ENCODE measurements at regions not wholly inside any gene's neighbourhood (a gene's known extent, or its start where the extent isn't known, plus 50 kb on each side); places are given as distances from the start of the nearest gene placed in this dataset.
A peak's percentile ranks its signal among the peaks of the same experiment; 100 is the strongest.

GRCh38 chrX:86935988-86936387 is 581.6 kb upstream of the KLHL4 start:
- Histone ChIP-seq H3K9me3 (ENCODE audit: control insufficient read depth, insufficient read depth, low read depth, low read length) (no peaks in the 10 kb centered on the region), H3K4me1 (ENCODE audit: control insufficient read depth, insufficient read depth, low read length) (no peaks in the 10 kb centered on the region), H3K36me3 (ENCODE audit: control insufficient read depth, insufficient read depth, low read length) (no peaks in the 10 kb centered on the region), H3K27me3 (ENCODE audit: control insufficient read depth, insufficient read depth, low read length) (no peaks in the 10 kb centered on the region), H3K4me3 (ENCODE audit: low read depth in 2 of 2, low read length in 2 of 2) (no peak overlapping the region), H3K27ac (ENCODE audit: low read length) (no peak overlapping the region)
- no peak for TF ChIP-seq TCF7L2 (IDR thresholded peaks at IDR 0.05; ENCODE audit: low read depth, low read length)
- in situ Hi-C loops (cut with HindIII; ENCODE audit: low pct_unique_long_range_greater_than_20kb, low sequenced_read_pairs), result no loop called here
- no peak for DNase-seq (ENCODE audit: low read depth, low spot score)
- intact Hi-C loops (cut with micrococcal nuclease; ENCODE audit: unreplicated experiment), result no loop called here
- ATAC-seq, result no peak
- CTCF ChIA-PET, result no interaction called here
- no TSS peak for BruUV-seq (replicated peaks)
- POLR2A ChIA-PET, result no interaction called here

- no peak overlapping the region for H3K27ac ChIP-seq (ENCODE audit: low read length)
- no peaks in the 10 kb centered on the region for H3K4me1 ChIP-seq (ENCODE audit: control insufficient read depth, insufficient read depth, low read length)
- BruUV-seq (replicated peaks), result no TSS peak
- ChIA-PET POLR2A (no interaction called here), CTCF (no interaction called here)
- H3K9me3 ChIP-seq (ENCODE audit: control insufficient read depth, insufficient read depth, low read depth, low read length), result no peaks in the 10 kb centered on the region
- peak; percentile 7 for DNase-seq (ENCODE audit: low read depth, low spot score)
- H3K4me3 ChIP-seq (ENCODE audit: low read depth in 2 of 2, low read length in 2 of 2), result no peak overlapping the region
- intact Hi-C loops (cut with micrococcal nuclease; ENCODE audit: unreplicated experiment) (loop anchor here (10.0 kb wide), 2 partner anchors 348 to 622 kb away; no protein-coding TSS in a partner anchor), in situ Hi-C loops (cut with HindIII; ENCODE audit: low pct_unique_long_range_greater_than_20kb, low sequenced_read_pairs) (no loop called here)
- TF ChIP-seq, protein P1, sequence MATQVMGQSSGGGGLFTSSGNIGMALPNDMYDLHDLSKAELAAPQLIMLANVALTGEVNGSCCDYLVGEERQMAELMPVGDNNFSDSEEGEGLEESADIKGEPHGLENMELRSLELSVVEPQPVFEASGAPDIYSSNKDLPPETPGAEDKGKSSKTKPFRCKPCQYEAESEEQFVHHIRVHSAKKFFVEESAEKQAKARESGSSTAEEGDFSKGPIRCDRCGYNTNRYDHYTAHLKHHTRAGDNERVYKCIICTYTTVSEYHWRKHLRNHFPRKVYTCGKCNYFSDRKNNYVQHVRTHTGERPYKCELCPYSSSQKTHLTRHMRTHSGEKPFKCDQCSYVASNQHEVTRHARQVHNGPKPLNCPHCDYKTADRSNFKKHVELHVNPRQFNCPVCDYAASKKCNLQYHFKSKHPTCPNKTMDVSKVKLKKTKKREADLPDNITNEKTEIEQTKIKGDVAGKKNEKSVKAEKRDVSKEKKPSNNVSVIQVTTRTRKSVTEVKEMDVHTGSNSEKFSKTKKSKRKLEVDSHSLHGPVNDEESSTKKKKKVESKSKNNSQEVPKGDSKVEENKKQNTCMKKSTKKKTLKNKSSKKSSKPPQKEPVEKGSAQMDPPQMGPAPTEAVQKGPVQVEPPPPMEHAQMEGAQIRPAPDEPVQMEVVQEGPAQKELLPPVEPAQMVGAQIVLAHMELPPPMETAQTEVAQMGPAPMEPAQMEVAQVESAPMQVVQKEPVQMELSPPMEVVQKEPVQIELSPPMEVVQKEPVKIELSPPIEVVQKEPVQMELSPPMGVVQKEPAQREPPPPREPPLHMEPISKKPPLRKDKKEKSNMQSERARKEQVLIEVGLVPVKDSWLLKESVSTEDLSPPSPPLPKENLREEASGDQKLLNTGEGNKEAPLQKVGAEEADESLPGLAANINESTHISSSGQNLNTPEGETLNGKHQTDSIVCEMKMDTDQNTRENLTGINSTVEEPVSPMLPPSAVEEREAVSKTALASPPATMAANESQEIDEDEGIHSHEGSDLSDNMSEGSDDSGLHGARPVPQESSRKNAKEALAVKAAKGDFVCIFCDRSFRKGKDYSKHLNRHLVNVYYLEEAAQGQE (IDR thresholded peaks at IDR 0.05; ENCODE audit: insufficient read depth in 1 of 2, low read depth in 2 of 2, low read length in 1 of 2), result no peak
- TF ChIP-seq, protein P2, sequence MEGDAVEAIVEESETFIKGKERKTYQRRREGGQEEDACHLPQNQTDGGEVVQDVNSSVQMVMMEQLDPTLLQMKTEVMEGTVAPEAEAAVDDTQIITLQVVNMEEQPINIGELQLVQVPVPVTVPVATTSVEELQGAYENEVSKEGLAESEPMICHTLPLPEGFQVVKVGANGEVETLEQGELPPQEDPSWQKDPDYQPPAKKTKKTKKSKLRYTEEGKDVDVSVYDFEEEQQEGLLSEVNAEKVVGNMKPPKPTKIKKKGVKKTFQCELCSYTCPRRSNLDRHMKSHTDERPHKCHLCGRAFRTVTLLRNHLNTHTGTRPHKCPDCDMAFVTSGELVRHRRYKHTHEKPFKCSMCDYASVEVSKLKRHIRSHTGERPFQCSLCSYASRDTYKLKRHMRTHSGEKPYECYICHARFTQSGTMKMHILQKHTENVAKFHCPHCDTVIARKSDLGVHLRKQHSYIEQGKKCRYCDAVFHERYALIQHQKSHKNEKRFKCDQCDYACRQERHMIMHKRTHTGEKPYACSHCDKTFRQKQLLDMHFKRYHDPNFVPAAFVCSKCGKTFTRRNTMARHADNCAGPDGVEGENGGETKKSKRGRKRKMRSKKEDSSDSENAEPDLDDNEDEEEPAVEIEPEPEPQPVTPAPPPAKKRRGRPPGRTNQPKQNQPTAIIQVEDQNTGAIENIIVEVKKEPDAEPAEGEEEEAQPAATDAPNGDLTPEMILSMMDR (IDR thresholded peaks at IDR 0.05), result peak; percentile 68; the same call in 1 of the 2 replicates
- no peaks in the 10 kb centered on the region for H3K36me3 ChIP-seq (ENCODE audit: control insufficient read depth, insufficient read depth, low read length)
- no peak for ATAC-seq
- no peaks in the 10 kb centered on the region for H3K27me3 ChIP-seq (ENCODE audit: control insufficient read depth, insufficient read depth, low read length)
These were observed 571.0 kb upstream of the KLHL4 start for GRCh38 chrX:86946569-86946968.

DNA sequence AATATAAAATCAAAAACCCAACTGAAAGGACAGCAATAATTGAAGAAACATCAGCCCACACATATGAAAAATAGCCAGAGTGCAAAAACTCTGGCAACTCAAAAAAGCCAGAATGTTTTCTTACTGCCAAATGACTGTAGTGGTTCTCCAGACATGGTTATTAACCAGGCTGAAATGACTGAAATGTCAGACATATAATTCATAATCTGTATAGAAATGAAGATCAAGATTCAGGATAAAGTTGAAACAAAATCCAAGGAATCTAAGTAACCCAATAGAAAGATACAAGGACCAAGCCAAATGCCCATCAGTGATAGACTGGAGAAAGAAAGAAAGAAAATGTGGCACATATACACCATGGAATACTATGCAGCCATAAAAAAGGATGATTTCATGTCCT is 553.3 kb upstream of the KLHL4 start:
- Histone ChIP-seq H3K36me3 (ENCODE audit: control insufficient read depth, insufficient read depth, low read length) (no peaks in the 10 kb centered on the region), H3K9me3 (ENCODE audit: control insufficient read depth, insufficient read depth, low read depth, low read length) (no peaks in the 10 kb centered on the region), H3K4me1 (ENCODE audit: control insufficient read depth, insufficient read depth, low read length) (no peaks in the 10 kb centered on the region), H3K27ac (ENCODE audit: low read length) (no peak overlapping the region), H3K27me3 (ENCODE audit: control insufficient read depth, insufficient read depth, low read length) (no peaks in the 10 kb centered on the region), H3K4me3 (ENCODE audit: low read depth in 2 of 2, low read length in 2 of 2) (no peak overlapping the region)
- intact Hi-C loops (cut with micrococcal nuclease; ENCODE audit: unreplicated experiment), result no loop called here
- ChIA-PET CTCF (no interaction called here), POLR2A (no interaction called here)
- TF ChIP-seq, protein P1 (IDR thresholded peaks at IDR 0.05; ENCODE audit: insufficient read depth in 1 of 2, low read depth in 2 of 2, low read length in 1 of 2), result no peak
- no peak for TF ChIP-seq POLR2AphosphoS5 (IDR thresholded peaks at IDR 0.05; ENCODE audit: low read depth, low read length)
- TF ChIP-seq SIN3A (IDR thresholded peaks at IDR 0.05; ENCODE audit: borderline replicate concordance, insufficient read depth, low read depth, low read length), result no peak
- TF ChIP-seq TCF7L2 (IDR thresholded peaks at IDR 0.05; ENCODE audit: low read depth, low read length), result no peak
- TF ChIP-seq, protein P2 (IDR thresholded peaks at IDR 0.05), result no peak
- DNase-seq (ENCODE audit: low read depth, low spot score), result no peak
- ATAC-seq, result no peak
- in situ Hi-C loops (cut with HindIII; ENCODE audit: low pct_unique_long_range_greater_than_20kb, low sequenced_read_pairs), result no loop called here
- BruUV-seq (replicated peaks), result no TSS peak

Data from Panc1 (cell line).